ENCODE measurements at regions not wholly inside any gene's neighbourhood (a gene's known extent, or its start where the extent isn't known, plus 50 kb on each side); places are given as distances from the start of the nearest gene placed in this dataset.

DNA sequence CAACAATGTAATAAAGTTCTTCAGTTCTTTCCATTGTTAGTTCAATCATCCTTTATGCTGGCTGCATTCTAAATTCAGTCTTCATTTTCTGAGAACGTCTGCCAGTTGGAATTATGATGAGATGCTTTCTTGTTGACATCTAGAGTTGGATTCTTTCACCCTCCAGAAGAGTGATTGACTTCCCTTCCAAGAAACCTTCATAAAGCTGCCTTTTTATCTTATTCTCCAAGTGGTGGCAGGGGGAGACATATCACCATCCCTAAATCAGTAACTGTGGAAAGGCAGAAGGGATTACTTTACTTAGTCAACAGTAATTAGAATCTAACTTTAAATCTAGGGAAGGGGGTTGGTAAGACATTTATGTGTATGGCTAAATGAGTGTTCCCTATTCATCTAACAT, 86.8 kb upstream of the GULP1 start:
- Mint-ChIP-seq H3K27me3 (no peaks in the 10 kb centered on the region), H3K27ac (no peak overlapping the region)
- POLR2A ChIA-PET, result no interaction called here

DNA sequence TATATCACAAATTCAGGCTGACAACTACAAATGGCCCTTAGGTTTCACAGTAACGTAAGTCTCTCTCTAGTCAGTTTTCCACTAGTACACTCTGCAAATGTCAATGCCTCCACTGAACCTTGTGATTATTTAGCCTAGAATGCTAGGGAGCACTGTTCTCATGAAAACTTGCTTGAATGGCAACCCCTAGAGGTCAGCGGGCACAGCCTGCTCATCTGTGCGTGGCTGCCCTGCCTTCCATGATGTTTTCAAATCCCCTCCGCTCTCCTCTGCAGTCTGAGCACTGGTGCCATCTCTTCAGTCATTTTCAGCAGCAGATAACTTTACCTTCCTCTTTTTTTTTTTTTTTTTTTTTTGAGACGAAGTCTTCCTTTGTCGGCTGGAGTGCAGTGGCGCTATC, 84.1 kb upstream of the GULP1 start:
- H3K9me3 Mint-ChIP-seq, result no peaks in the 10 kb centered on the region
- H3K36me3 Mint-ChIP-seq (ENCODE audit: low read depth), result no peaks in the 10 kb centered on the region
- no peak for DNase-seq
- H3K27ac Mint-ChIP-seq, result no peak overlapping the region
- H3K4me3 Mint-ChIP-seq, result no peak overlapping the region
- H3K4me1 Mint-ChIP-seq, result no peaks in the 10 kb centered on the region
- ChIA-PET CTCF (no interaction called here), POLR2A (no interaction called here)
- H3K27me3 Mint-ChIP-seq, result no peaks in the 10 kb centered on the region

More for the DNA sequence above, 86.8 kb upstream of the GULP1 start:
- H3K36me3 Mint-ChIP-seq (ENCODE audit: low read depth), result no peaks in the 10 kb centered on the region
- CTCF ChIA-PET, result no interaction called here
- H3K4me3 Mint-ChIP-seq, result no peak overlapping the region
- DNase-seq, result no peak
- H3K9me3 Mint-ChIP-seq, result no peaks in the 10 kb centered on the region
- no peaks in the 10 kb centered on the region for H3K4me1 Mint-ChIP-seq

DNA sequence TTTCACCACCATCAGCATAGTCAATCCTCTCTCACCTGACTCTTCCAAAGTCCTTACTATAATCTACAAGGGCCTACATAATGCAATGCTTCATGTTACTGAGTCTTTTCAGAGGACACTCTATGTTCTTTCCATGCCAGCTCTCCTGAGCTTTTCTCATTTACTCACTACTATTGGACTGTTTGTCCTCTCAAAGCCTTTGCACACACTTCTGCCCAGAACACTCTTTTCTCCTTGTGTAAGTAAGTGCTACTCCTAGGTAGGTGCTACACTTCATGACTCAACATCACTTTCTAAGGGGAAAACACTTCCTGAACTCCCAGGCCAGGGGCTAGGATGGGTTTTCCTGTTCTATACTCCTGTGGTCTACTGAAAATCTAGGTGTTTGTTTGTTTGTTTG, 82.5 kb upstream of the GULP1 start:
- H3K9me3 Mint-ChIP-seq, result no peaks in the 10 kb centered on the region
- H3K36me3 Mint-ChIP-seq (ENCODE audit: low read depth), result no peaks in the 10 kb centered on the region
- ChIA-PET POLR2A (no interaction called here), CTCF (no interaction called here)
- H3K27ac Mint-ChIP-seq, result no peak overlapping the region
- DNase-seq, result no peak
- no peak overlapping the region for H3K4me3 Mint-ChIP-seq
- no peaks in the 10 kb centered on the region for H3K27me3 Mint-ChIP-seq
- no peaks in the 10 kb centered on the region for H3K4me1 Mint-ChIP-seq

DNA sequence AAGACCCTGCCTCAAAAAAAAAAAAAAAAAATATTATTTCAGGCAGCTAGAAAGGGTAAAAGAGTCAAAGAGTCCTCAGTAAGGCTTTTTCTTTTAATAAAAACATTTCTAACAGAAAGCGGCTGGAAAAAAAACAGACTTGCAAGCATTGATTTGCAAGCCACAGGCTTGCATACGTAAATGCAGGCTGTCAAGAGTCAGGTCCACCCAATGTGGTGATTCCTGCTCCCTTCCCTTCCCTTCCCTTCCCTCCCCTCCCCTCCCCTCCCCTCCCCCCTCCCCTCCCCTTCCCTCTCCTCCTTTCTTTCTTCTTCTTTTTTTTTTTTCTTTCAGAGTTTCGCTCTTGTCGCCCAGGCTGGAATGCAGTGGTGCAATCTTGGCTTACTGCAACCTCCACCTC, 74.4 kb upstream of the GULP1 start:
- ChIA-PET POLR2A (no interaction called here), CTCF (no interaction called here)
- H3K4me3 Mint-ChIP-seq, result no peak overlapping the region
- H3K27ac Mint-ChIP-seq, result no peak overlapping the region
- H3K4me1 Mint-ChIP-seq, result no peaks in the 10 kb centered on the region
- DNase-seq, result no peak
- no peaks in the 10 kb centered on the region for H3K27me3 Mint-ChIP-seq
- H3K9me3 Mint-ChIP-seq, result no peaks in the 10 kb centered on the region
- H3K36me3 Mint-ChIP-seq (ENCODE audit: low read depth), result no peaks in the 10 kb centered on the region

DNA sequence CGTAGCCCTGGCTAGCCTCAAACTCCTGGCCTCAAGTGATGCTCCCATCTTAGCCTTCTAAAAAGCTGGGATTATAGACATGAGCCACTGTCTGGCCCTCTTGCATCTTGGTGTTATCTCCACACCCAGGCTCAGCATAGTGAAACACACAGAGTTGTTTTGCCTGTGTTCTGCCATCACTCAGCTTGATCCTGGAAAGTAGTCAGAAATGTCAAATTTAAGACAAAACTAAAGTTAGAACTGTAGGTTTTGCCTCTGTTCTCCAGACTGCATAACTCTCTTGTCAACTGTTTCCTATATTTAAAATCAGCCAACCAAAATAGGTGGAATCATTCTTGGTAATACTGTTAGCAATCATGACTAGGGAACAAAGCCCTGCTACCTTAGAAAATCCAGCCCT, 72.1 kb upstream of the GULP1 start:
- Mint-ChIP-seq H3K4me3 (no peak overlapping the region), H3K4me1 (no peaks in the 10 kb centered on the region)

DNA sequence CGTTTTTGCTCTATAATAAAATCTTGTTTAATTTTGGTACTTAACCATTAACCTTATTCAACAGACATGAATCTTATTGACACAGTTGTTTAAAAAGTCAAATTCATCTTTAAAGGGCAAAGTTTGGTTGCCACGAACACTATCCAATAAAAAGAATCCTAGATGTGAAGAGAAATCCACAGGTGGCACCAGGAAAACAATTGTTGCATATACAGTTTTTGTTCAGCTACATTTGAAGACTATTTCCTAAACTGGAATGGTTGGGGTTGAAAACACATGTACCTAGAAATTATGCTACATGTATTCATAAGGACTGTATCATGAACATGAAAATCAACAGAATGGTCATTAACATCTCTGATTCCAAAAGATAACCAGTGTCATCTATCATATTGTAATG, 71.1 kb upstream of the GULP1 start:
- H3K4me3 Mint-ChIP-seq, result no peak overlapping the region
- no peaks in the 10 kb centered on the region for H3K27me3 Mint-ChIP-seq
- DNase-seq, result no peak
- CTCF ChIA-PET, result no interaction called here
- no peaks in the 10 kb centered on the region for H3K9me3 Mint-ChIP-seq
- no peaks in the 10 kb centered on the region for H3K4me1 Mint-ChIP-seq
- POLR2A ChIA-PET, result no interaction called here
- no peaks in the 10 kb centered on the region for H3K36me3 Mint-ChIP-seq (ENCODE audit: low read depth)
- H3K27ac Mint-ChIP-seq, result no peak overlapping the region

More for the DNA sequence above, 72.1 kb upstream of the GULP1 start:
- no peak overlapping the region for H3K27ac Mint-ChIP-seq
- H3K27me3 Mint-ChIP-seq, result no peaks in the 10 kb centered on the region
- H3K36me3 Mint-ChIP-seq (ENCODE audit: low read depth), result no peaks in the 10 kb centered on the region
- ChIA-PET POLR2A (no interaction called here), CTCF (no interaction called here)
- H3K9me3 Mint-ChIP-seq, result no peaks in the 10 kb centered on the region
- DNase-seq, result no peak

DNA sequence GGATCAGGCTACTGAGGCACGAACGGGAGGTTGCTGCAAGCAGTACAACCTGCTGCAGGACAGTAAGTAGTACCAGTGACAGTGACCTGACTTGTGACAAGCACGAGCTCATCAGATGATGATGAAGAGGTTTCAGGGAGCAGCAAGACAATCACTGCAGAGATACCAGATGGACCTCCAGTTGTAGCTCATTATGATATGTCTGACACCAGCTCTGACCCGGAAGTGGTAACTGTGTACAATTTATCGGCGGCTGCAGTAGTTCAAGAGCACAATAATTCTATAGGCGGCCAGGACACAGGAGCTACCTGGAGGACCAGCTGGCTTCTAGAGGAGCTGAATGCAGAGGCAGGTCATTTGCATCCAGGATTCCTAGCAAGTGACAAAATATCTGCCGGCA, 64.0 kb upstream of the GULP1 start:
- H3K4me1 Mint-ChIP-seq, result no peaks in the 10 kb centered on the region
- CTCF ChIA-PET, result no interaction called here

DNA sequence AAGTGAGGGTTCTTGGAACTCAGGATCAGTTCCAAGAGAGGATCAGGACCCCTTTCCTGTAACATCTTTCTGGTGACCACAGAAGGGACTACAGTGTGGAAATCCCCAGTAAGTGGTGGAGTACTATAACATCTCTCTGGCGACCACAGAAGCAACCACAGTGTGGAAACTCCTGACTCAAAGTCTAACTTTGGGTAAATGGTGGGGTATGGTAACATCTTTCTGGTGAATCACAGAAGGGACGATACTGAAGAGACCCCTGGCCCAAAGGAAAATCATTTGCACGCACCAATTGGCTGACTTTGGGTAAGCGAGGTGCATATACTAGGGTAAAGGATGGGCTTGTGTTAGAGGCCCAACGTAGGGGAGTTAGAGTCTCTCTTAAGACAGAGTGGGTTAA, 56.3 kb upstream of the GULP1 start:
- Mint-ChIP-seq H3K4me3 (no peak overlapping the region), H3K27ac (no peak overlapping the region), H3K4me1 (no peaks in the 10 kb centered on the region), H3K9me3 (peaks cover 9% of the 10 kb centered on the region), H3K36me3 (ENCODE audit: low read depth) (no peaks in the 10 kb centered on the region), H3K27me3 (no peaks in the 10 kb centered on the region)
- POLR2A ChIA-PET, result no interaction called here
- DNase-seq, result no peak
- CTCF ChIA-PET, result no interaction called here

More for the DNA sequence above, 64.0 kb upstream of the GULP1 start:
- H3K9me3 Mint-ChIP-seq, result no peaks in the 10 kb centered on the region
- H3K27ac Mint-ChIP-seq, result no peak overlapping the region
- no peaks in the 10 kb centered on the region for H3K36me3 Mint-ChIP-seq (ENCODE audit: low read depth)
- no peak overlapping the region for H3K4me3 Mint-ChIP-seq
- no peak for DNase-seq
- no peaks in the 10 kb centered on the region for H3K27me3 Mint-ChIP-seq
- POLR2A ChIA-PET, result no interaction called here

DNA sequence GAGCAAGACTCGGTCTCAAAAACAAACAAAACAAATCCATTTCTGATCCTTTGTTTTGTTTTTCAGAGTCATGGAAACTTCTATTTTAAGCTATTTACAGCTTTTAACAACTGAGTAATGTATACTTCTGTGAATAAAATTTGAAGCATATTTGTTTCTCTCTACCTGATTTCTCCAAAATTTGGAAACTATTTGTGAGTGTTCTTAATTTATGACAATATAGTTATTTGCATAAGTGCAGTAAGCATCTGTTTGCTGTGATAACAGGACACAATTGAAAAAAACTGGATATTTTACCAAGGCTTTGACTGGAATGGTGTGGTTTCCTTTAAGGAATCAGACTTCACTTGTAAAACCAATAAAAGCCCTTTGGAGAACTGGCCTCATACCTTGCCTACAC, 53.3 kb upstream of the GULP1 start:
- POLR2A ChIA-PET, result no interaction called here
- Mint-ChIP-seq H3K27ac (no peak overlapping the region), H3K4me3 (no peak overlapping the region), H3K27me3 (no peaks in the 10 kb centered on the region), H3K4me1 (no peaks in the 10 kb centered on the region), H3K9me3 (peaks cover 9% of the 10 kb centered on the region), H3K36me3 (ENCODE audit: low read depth) (no peaks in the 10 kb centered on the region)
- CTCF ChIA-PET, result no interaction called here
- no peak for DNase-seq
